Colonic mucosa (tissue), 4 donors: ENCODE measurements at regions not wholly inside any gene's neighbourhood (a gene's known extent, or its start where the extent isn't known, plus 50 kb on each side); places are given as distances from the start of the nearest gene placed in this dataset.

Source experiments
- DNase-seq: peaks from one replicate; pipeline ENCODE4 v3.0.0-alpha.2; 2020
- H3K27ac ChIP-seq: fragments of 200-600 bp; one replicate; pipeline ENCODE4 v1.8.0; 2021
- H3K27me3 ChIP-seq: fragments of 200-600 bp; one replicate; pipeline ENCODE4 v1.8.0; 2021
- H3K36me3 ChIP-seq: fragments of 200-600 bp; one replicate; pipeline ENCODE4 v1.8.0; 2021
- H3K4me1 ChIP-seq: fragments of 200-600 bp; one replicate; pipeline ENCODE4 v1.8.0; 2021; ENCODE audit warnings: mild to moderate bottlenecking
- H3K4me3 ChIP-seq: fragments of 200-600 bp; one replicate; pipeline ENCODE4 v1.8.0; 2021
- H3K9ac ChIP-seq, 2 donors: one replicate each; pipeline ENCODE4 v1.7.0; 2013; ENCODE audit warnings: control low read depth in 2 of 2, low read depth in 2 of 2, low read length in 2 of 2
- H3K9me3 ChIP-seq: fragments of 200-600 bp; one replicate; pipeline ENCODE4 v1.8.0; 2021
- intact Hi-C: fragments of 100-400 bp; cut with DNase I; formaldehyde crosslinking; loops from one replicate; pipeline ENCODE4 v1.14.1; 2022
- TF ChIP-seq, protein P1 (sequence below): fragments of 200-600 bp; IDR thresholded peaks from one replicate; pipeline ENCODE4 v1.8.0; 2022; ENCODE audit warnings: antibody characterized with exemption, mild to moderate bottlenecking
- donor health status: healthy.
- donor health status: DM: no; HTN: no; CAD: no.
- donor health status: DM: no; HTN: no; CAD: no.

DNA sequence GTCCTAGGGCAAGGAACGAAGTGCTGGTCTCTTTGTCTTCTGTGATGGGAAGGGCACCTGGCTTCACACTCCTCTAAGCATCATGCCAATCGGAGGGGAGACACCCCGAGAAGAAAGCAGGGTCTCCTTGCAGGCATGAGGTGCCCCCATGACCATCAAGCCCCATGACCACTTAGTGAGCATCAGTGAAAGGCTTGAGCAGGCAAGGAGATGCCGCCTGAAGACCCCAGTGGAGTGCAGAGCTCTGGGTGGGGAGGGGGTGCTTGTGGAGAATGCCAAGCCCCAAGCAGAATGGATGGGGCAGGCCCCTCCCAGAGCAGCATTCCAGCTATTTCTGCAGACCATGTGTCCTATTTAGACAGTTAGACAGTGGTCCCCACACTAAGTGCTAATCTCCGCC, 232.7 kb upstream of the TNRC6C start:
- TF ChIP-seq, protein P1, sequence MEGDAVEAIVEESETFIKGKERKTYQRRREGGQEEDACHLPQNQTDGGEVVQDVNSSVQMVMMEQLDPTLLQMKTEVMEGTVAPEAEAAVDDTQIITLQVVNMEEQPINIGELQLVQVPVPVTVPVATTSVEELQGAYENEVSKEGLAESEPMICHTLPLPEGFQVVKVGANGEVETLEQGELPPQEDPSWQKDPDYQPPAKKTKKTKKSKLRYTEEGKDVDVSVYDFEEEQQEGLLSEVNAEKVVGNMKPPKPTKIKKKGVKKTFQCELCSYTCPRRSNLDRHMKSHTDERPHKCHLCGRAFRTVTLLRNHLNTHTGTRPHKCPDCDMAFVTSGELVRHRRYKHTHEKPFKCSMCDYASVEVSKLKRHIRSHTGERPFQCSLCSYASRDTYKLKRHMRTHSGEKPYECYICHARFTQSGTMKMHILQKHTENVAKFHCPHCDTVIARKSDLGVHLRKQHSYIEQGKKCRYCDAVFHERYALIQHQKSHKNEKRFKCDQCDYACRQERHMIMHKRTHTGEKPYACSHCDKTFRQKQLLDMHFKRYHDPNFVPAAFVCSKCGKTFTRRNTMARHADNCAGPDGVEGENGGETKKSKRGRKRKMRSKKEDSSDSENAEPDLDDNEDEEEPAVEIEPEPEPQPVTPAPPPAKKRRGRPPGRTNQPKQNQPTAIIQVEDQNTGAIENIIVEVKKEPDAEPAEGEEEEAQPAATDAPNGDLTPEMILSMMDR: no peak
- Histone ChIP-seq H3K9ac (no peak overlapping the region), H3K9me3 (no peaks in the 10 kb centered on the region), H3K4me1 (no peaks in the 10 kb centered on the region), H3K27me3 (no peaks in the 10 kb centered on the region), H3K4me3 (no peak overlapping the region), H3K36me3 (no peaks in the 10 kb centered on the region), H3K27ac (no peak overlapping the region)
- DNase-seq: peak; percentile 11
- intact Hi-C loops: no loop called here

DNA sequence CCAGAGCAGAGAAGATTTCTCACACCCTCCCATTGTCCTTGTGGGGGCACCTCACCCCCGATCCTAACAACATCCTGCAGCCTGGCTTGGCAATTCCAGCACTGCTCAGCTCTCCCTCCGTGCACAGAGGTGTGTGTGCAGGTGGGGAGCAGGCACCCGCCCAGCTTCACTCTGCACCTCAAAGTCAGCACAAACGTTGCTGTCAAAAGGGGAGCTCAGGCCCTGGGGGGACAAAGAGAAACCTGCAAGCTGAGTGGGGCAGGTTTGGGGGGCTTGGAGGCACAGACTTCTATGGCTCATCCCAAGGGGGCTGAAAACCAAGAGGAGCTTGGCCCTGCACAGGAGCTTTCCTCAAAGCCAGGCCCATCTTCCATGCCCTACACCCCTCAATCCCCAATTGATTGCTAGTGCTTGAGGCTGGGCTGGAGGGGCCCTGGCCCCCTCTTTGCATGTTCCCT, 231.9 kb upstream of the TNRC6C start:
- Histone ChIP-seq H3K36me3 (no peaks in the 10 kb centered on the region), H3K4me1 (no peaks in the 10 kb centered on the region), H3K4me3 (no peak overlapping the region), H3K9ac (no peak overlapping the region), H3K27me3 (no peaks in the 10 kb centered on the region), H3K9me3 (no peaks in the 10 kb centered on the region), H3K27ac (no peak overlapping the region)
- DNase-seq: peak; percentile 11
- TF ChIP-seq, protein P1: no peak
- intact Hi-C loops: no loop called here

DNA sequence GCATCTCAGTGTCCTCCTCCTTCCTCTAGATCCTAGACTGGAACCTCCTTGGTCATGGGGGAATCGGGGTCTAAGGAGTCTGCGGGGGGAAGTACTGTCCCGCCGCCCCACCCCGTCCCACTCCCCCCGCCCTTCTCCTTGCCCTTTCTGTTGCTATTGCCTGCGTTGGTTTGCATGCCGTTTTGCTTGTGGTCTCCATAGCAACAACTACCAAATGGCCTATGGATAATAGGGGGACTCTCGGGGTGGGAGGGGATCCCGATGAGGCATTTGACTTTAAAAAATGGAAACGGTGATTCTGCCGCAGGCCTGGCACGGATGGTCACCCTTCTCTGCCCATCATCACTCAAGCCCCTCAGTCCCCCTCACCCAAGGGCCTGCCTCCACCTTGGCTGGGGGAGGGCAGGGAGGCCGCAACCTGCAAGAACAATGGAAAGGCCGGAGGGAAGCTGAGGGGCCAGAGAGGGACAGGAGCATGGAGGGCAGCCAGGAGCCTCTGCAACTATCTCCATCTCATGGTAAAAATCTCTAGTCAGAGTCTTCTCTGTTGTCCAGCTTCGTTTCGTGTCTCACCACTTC, 231.4 kb upstream of the TNRC6C start:
- Histone ChIP-seq H3K27ac (no peak overlapping the region), H3K9me3 (no peaks in the 10 kb centered on the region)

DNA sequence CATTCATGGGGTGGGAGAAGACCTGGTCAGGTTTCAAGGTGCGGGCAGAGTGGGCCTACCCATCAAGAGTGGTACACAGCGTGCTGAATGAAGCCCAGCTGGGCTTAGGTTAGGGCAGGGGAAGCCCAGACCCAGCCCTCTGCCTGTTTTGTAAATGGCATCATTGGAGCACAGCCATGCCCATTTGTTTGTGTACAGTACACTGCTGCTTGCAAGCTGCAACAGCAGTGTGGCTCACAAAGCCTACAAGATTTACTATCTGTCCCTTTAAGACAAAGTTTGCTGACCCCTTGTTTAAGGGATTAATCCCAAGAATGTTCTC, 230.1 kb upstream of the TNRC6C start:
- TF ChIP-seq, protein P1: no peak
- Histone ChIP-seq H3K36me3 (no peaks in the 10 kb centered on the region), H3K4me3 (no peak overlapping the region), H3K9me3 (no peaks in the 10 kb centered on the region), H3K27me3 (no peaks in the 10 kb centered on the region), H3K9ac (no peak overlapping the region), H3K27ac (no peak overlapping the region), H3K4me1 (no peaks in the 10 kb centered on the region)
- intact Hi-C loops: no loop called here
- no peak for DNase-seq

More for the DNA sequence above, 231.4 kb upstream of the TNRC6C start:
- no peak overlapping the region for H3K9ac ChIP-seq
- intact Hi-C loops: no loop called here
- no peaks in the 10 kb centered on the region for H3K27me3 ChIP-seq
- DNase-seq: no peak
- H3K4me3 ChIP-seq: no peak overlapping the region
- H3K4me1 ChIP-seq: no peaks in the 10 kb centered on the region
- H3K36me3 ChIP-seq: no peaks in the 10 kb centered on the region
- TF ChIP-seq, protein P1: no peak

DNA sequence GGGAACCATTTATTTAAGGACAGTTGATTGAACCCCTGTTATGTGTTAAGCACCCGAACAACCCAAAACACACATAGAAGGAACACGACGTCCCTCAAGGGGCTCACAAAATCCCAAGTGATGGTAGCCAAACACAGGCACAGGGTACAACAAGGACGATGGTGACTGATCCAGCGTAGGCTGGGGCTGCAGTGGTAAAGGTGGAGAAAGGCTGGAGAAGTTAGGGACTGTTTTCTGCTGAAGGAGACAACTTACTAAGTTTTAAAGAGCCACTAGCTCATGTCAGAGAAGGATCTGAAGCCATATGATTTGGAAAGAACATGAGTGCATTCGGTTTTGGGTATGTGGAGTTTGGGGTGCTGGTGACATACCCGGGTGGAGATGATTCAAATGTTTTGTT, 229.6 kb upstream of the TNRC6C start:
- no peak overlapping the region for H3K4me3 ChIP-seq
- no peaks in the 10 kb centered on the region for H3K9me3 ChIP-seq
- peaks cover 2% of the 10 kb centered on the region for H3K27me3 ChIP-seq
- H3K9ac ChIP-seq: no peak overlapping the region
- H3K4me1 ChIP-seq: no peaks in the 10 kb centered on the region
- no peaks in the 10 kb centered on the region for H3K36me3 ChIP-seq
- TF ChIP-seq, protein P1: no peak
- H3K27ac ChIP-seq: no peak overlapping the region
- peak; percentile 9 for DNase-seq
- intact Hi-C loops: no loop called here
